ENCODE measurements at regions not wholly inside any gene's neighbourhood (a gene's known extent, or its start where the extent isn't known, plus 50 kb on each side); places are given as distances from the start of the nearest gene placed in this dataset.
"Not testable (repeated sequence)": the region's sequence is repeated elsewhere in the genome, so short reads cannot be mapped to it uniquely, and the experiment has no call there.

GRCh38 chr9:99491408-99492158, 269.5 kb downstream of the SEC61B start:
- H3K4me3 ChIP-seq, result no peak overlapping the region
- no peaks in the 10 kb centered on the region for H3K27me3 ChIP-seq
- no peaks in the 10 kb centered on the region for H3K36me3 ChIP-seq
- TF ChIP-seq POLR2A (IDR thresholded peaks at IDR 0.05) (no peak), CTCF (IDR thresholded peaks at IDR 0.05) (no peak)
- no peaks in the 10 kb centered on the region for H3K9me3 ChIP-seq
- no peak for DNase-seq
- H3K4me1 ChIP-seq, result no peaks in the 10 kb centered on the region
- no peak overlapping the region for H3K27ac ChIP-seq
- intact Hi-C loops (cut with DNase I; ENCODE audit: low total_unique reads), result no loop called here

GRCh38 chr9:99497641-99498040, 275.6 kb downstream of the SEC61B start:
- Histone ChIP-seq H3K4me1 (no peaks in the 10 kb centered on the region), H3K27ac (no peak overlapping the region), H3K27me3 (no peaks in the 10 kb centered on the region), H3K4me3 (no peak overlapping the region), H3K36me3 (no peaks in the 10 kb centered on the region), H3K9me3 (no peaks in the 10 kb centered on the region)
- DNase-seq, result no peak
- intact Hi-C loops (cut with DNase I; ENCODE audit: low total_unique reads), result no loop called here
- TF ChIP-seq CTCF (IDR thresholded peaks at IDR 0.05) (no peak), POLR2A (IDR thresholded peaks at IDR 0.05) (no peak)

GRCh38 chr9:99498979-99499378, 276.9 kb downstream of the SEC61B start:
- DNase-seq; H3K4me3 ChIP-seq; intact Hi-C loops (cut with DNase I; ENCODE audit: low total_unique reads); H3K27me3 ChIP-seq; H3K36me3 ChIP-seq; H3K9me3 ChIP-seq; H3K27ac ChIP-seq; H3K4me1 ChIP-seq: not testable (repeated sequence)

DNA sequence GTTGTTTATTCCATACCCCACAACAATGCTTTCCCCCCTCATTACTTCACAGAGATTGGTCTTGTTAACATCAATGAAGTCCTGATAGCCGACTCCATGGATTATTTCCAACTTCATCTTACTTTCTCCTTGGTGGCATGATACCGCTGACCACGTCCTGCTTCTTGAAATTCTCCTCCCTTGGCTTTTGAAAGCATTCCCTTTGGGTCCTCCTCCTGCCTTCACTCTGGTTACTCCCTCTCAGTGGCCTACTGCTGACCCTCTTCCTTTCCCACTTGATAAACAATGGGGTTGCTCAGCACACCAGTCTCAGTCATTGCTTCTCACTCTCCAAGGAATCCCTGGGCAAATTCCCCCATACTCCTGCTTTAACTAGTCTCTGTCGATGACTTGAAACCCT, 283.9 kb downstream of the SEC61B start:
- DNase-seq, result no peak
- TF ChIP-seq CTCF (IDR thresholded peaks at IDR 0.05), result no peak
- Histone ChIP-seq H3K27me3 (no peaks in the 10 kb centered on the region), H3K27ac (no peak overlapping the region), H3K36me3 (no peaks in the 10 kb centered on the region), H3K4me3 (no peak overlapping the region), H3K4me1 (no peaks in the 10 kb centered on the region), H3K9me3 (no peaks in the 10 kb centered on the region)
- intact Hi-C loops (cut with DNase I; ENCODE audit: low total_unique reads), result no loop called here

GRCh38 chr9:99506747-99507348, 284.8 kb downstream of the SEC61B start:
- Histone ChIP-seq H3K9me3 (no peaks in the 10 kb centered on the region), H3K27me3 (no peaks in the 10 kb centered on the region), H3K36me3 (no peaks in the 10 kb centered on the region), H3K27ac (no peak overlapping the region), H3K4me3 (no peak overlapping the region), H3K4me1 (no peaks in the 10 kb centered on the region)
- no peak for DNase-seq
- no peak for TF ChIP-seq POLR2A (IDR thresholded peaks at IDR 0.05)
- no peak for TF ChIP-seq CTCF (IDR thresholded peaks at IDR 0.05)
- intact Hi-C loops (cut with DNase I; ENCODE audit: low total_unique reads), result no loop called here

Data from uterus (tissue), 3 donors.